Hepatocyte (in vitro differentiated cells): ENCODE measurements at regions not wholly inside any gene's neighbourhood (a gene's known extent, or its start where the extent isn't known, plus 50 kb on each side); places are given as distances from the start of the nearest gene placed in this dataset.

ENCODE experiments used
- CTCF ChIP-seq: fragments of 200-600 bp; sonication (generic); IDR thresholded peaks from 2 replicates; pipeline ENCODE4 v1.5.1; 2016; ENCODE audit warnings: antibody characterized with exemption, mild to moderate bottlenecking; ENCODE audit not compliant: poor library complexity
- EZH2phosphoT487 ChIP-seq: fragments of 200-600 bp; sonication (generic); IDR thresholded peaks from one replicate; pipeline ENCODE4 v1.6.1; 2018; ENCODE audit warnings: antibody characterized with exemption, mild to moderate bottlenecking, low read depth, moderate library complexity; ENCODE audit not compliant: unreplicated experiment, severe bottlenecking

- TF ChIP-seq CTCF (no peak), EZH2phosphoT487 (no peak)
Observed at GRCh38 chr10:35876248-35876647, 234.2 kb upstream of the FZD8 start.
